Colonic mucosa (tissue), 4 donors: ENCODE measurements at regions not wholly inside any gene's neighbourhood (a gene's known extent, or its start where the extent isn't known, plus 50 kb on each side); places are given as distances from the start of the nearest gene placed in this dataset.

Experiments
- DNase-seq: peaks from one replicate; pipeline ENCODE4 v3.0.0-alpha.2; 2020
- H3K27ac ChIP-seq: fragments of 200-600 bp; one replicate; pipeline ENCODE4 v1.8.0; 2021
- H3K27me3 ChIP-seq: fragments of 200-600 bp; one replicate; pipeline ENCODE4 v1.8.0; 2021
- H3K36me3 ChIP-seq: fragments of 200-600 bp; one replicate; pipeline ENCODE4 v1.8.0; 2021
- H3K4me1 ChIP-seq: fragments of 200-600 bp; one replicate; pipeline ENCODE4 v1.8.0; 2021; ENCODE audit warnings: mild to moderate bottlenecking
- H3K4me3 ChIP-seq: fragments of 200-600 bp; one replicate; pipeline ENCODE4 v1.8.0; 2021
- H3K9ac ChIP-seq, 2 donors: one replicate each; pipeline ENCODE4 v1.7.0; 2013; ENCODE audit warnings: control low read depth in 2 of 2, low read depth in 2 of 2, low read length in 2 of 2
- H3K9me3 ChIP-seq: fragments of 200-600 bp; one replicate; pipeline ENCODE4 v1.8.0; 2021
- intact Hi-C: fragments of 100-400 bp; cut with DNase I; formaldehyde crosslinking; loops from one replicate; pipeline ENCODE4 v1.14.1; 2022
- TF ChIP-seq, protein P1 (sequence below): fragments of 200-600 bp; IDR thresholded peaks from one replicate; pipeline ENCODE4 v1.8.0; 2022; ENCODE audit warnings: antibody characterized with exemption, mild to moderate bottlenecking
- donor health status: healthy.
- donor health status: DM: no; HTN: no; CAD: no.
- donor health status: DM: no; HTN: no; CAD: no.

DNA sequence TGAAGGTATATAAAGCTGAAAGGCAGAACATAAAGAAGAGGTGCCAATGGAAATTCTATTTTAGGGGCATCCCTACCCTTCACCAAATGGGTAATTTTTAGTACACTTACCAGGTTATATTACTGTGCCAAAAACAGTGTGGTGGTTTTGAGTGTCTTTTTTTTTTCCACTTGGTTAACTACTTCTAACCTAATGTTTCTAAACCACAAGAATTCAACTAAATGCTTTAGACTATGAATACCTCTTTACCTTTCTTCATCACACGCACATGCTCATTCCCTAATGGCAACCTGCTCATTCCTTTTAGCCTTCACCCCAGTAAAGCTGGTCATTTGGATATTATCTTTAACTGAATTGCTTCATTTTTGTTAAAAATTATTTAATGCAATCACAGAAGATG lies 215.6 kb downstream of the PIK3R1 start:
- H3K27me3 ChIP-seq = no peaks in the 10 kb centered on the region
- H3K9me3 ChIP-seq = no peaks in the 10 kb centered on the region
- H3K36me3 ChIP-seq = no peaks in the 10 kb centered on the region
- no peak overlapping the region for H3K27ac ChIP-seq
- H3K9ac ChIP-seq = no peak overlapping the region
- TF ChIP-seq, protein P1, sequence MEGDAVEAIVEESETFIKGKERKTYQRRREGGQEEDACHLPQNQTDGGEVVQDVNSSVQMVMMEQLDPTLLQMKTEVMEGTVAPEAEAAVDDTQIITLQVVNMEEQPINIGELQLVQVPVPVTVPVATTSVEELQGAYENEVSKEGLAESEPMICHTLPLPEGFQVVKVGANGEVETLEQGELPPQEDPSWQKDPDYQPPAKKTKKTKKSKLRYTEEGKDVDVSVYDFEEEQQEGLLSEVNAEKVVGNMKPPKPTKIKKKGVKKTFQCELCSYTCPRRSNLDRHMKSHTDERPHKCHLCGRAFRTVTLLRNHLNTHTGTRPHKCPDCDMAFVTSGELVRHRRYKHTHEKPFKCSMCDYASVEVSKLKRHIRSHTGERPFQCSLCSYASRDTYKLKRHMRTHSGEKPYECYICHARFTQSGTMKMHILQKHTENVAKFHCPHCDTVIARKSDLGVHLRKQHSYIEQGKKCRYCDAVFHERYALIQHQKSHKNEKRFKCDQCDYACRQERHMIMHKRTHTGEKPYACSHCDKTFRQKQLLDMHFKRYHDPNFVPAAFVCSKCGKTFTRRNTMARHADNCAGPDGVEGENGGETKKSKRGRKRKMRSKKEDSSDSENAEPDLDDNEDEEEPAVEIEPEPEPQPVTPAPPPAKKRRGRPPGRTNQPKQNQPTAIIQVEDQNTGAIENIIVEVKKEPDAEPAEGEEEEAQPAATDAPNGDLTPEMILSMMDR = no peak
- intact Hi-C loops = no loop called here
- no peaks in the 10 kb centered on the region for H3K4me1 ChIP-seq
- no peak for DNase-seq
- no peak overlapping the region for H3K4me3 ChIP-seq

DNA sequence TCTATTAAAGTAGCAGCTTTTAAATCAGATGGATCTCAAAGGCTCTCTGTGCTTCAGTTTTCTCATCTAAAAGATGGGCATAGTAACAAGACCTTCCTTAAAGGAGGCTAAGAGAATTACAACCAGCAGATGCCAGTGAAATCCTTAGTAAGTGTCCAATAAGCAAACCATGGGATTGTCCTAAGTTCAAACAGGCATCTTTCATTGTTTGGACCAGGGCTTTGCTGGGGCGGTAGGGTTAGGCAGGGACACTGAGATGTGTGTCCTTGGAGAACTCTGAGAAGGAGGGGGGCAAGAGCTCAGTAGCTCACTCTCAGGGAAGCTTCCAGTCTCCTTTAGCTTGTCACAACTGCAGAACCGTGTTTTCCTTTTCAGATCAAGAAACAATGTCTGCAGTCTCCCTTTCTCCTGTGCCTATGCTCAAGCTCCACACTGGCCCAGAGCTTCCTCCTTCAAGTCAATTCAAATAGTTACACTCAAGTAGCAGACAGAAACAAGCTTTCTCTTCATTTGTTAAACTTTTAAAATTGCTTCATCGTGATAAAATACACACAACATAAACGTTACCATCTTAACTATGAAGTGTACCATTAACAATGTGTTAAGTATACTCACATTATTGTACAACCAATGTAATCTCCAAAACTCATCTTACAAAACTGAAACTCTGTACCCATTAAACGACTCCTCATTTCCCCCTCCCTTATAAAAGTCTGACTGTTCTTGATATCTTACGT lies 216.2 kb downstream of the PIK3R1 start:
- Histone ChIP-seq H3K27ac (no peak overlapping the region), H3K4me1 (no peaks in the 10 kb centered on the region), H3K27me3 (no peaks in the 10 kb centered on the region), H3K4me3 (no peak overlapping the region), H3K9ac (no peak overlapping the region), H3K9me3 (no peaks in the 10 kb centered on the region), H3K36me3 (no peaks in the 10 kb centered on the region)
- intact Hi-C loops = no loop called here
- TF ChIP-seq, protein P1 = no peak
- DNase-seq = no peak

DNA sequence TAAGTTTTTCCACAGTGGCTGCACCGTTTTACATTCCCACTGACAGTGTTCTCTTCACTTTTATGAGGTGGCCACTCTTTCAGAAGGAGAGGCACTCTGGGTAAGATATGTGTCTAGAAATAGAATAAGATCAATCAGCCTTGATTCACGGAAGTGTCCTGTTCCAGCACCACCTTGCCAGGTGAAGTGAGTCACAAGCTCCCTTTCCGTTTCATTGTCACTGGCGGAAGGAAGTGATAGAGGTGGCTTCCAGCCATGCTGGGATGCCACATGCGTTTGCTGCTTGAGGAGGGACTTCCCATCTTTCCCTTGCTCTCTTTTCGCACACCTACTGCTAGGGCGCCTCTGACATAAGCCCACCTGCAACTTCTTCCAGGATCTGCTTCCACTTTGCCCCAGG lies 217.1 kb downstream of the PIK3R1 start:
- Histone ChIP-seq H3K4me1 (no peaks in the 10 kb centered on the region), H3K27ac (no peak overlapping the region), H3K9me3 (no peaks in the 10 kb centered on the region), H3K9ac (no peak overlapping the region), H3K4me3 (no peak overlapping the region), H3K27me3 (no peaks in the 10 kb centered on the region), H3K36me3 (no peaks in the 10 kb centered on the region)
- intact Hi-C loops = no loop called here
- DNase-seq = no peak
- TF ChIP-seq, protein P1 = no peak

DNA sequence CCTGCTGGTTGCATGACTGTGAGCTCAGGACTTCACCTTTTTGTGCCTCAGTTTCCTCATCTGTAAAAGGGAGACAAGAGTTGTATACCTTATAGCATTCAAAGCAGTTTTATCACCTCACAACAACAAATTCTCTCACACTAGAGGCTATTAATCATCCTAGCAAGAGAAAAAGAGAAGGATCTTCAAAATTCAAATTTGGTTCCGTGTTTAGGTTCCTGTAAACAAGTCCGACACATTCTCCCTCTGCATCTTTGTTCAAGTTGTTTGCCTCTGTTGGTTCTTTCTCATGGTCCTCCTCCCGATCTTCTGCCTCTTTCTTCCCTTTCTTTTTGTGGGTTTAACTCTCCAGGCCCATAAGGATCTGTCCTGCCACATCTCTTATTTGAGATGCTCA lies 218.0 kb downstream of the PIK3R1 start:
- intact Hi-C loops = no loop called here
- Histone ChIP-seq H3K9ac (no peak overlapping the region), H3K4me1 (no peaks in the 10 kb centered on the region), H3K9me3 (no peaks in the 10 kb centered on the region), H3K27ac (peak overlapping the region; percentile 48), H3K36me3 (no peaks in the 10 kb centered on the region), H3K27me3 (no peaks in the 10 kb centered on the region), H3K4me3 (no peak overlapping the region)
- DNase-seq = no peak
- TF ChIP-seq, protein P1 = no peak

DNA sequence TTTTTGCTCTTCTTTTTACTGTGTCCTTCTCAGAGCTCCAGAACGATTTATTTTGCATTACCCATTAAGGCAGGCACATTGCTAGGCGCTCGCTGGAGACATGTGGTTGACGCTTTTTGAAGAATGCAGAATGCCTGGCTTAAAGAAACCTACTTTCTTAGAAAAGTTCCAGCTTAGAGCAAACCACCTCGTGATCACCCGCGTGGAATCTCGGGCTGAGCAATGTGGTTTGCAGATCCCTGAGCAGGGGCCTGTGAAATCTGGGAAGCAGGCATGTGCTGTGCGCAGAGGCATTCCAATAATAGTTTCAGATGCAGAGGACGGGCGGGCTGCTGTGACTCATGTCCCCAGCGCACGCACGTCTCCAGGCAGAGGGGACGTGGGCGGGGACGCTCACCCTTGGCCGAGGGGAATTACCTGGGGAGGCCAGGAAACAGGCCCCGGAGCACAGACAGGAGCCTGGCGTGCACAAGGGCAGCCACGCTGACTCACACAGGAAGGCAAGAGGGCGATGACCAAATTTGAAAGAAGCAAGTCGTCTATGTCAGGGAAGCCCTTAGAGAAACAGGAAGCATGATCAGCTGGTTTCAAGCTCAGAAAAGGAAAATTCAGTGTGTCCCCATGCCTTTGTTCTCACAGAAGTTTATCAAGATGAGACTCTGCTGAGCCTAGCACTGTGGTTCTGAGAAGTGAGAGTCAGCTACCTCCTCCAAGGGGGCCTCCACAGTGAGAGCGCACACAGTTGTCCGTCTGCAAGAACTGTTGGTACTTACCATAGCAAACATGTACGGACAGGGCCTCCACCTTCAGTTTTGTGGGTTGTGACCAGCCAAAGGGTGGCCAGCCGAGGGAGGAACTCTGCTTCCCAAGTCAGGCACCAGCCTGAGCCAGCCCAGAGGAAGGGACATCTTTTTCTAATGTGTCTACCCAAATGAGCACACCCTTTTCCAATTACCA lies 218.6 kb downstream of the PIK3R1 start:
- no peaks in the 10 kb centered on the region for H3K27me3 ChIP-seq
- H3K9me3 ChIP-seq = no peaks in the 10 kb centered on the region
- intact Hi-C loops = no loop called here
- DNase-seq = peak; percentile 59
- peak overlapping the region; percentile 48 for H3K27ac ChIP-seq
- no peak overlapping the region for H3K4me3 ChIP-seq
- H3K4me1 ChIP-seq = no peaks in the 10 kb centered on the region
- H3K36me3 ChIP-seq = no peaks in the 10 kb centered on the region
- H3K9ac ChIP-seq = peak overlapping the region in 1 of 2 donors; percentile 47
- TF ChIP-seq, protein P1 = no peak
